K562 (cell line): ENCODE measurements at regions not wholly inside any gene's neighbourhood (a gene's known extent, or its start where the extent isn't known, plus 50 kb on each side); places are given as distances from the start of the nearest gene placed in this dataset.

Source experiments
- ARID3B ChIP-seq: fragments of 250-450 bp; sonication (Bioruptor Pico); IDR thresholded peaks from 2 replicates; pipeline ENCODE4 v1.4.0; 2020; ENCODE audit warnings: borderline replicate concordance
- CTCF ChIP-seq, 3 experiments: IDR thresholded peaks in 2 of 3; conservative IDR thresholded peaks in 1 of 3; 2 replicates each; pipeline ENCODE4 v1.5.1; 2011 to 2012; ENCODE audit warnings: low read length in 3 of 3, mild to moderate bottlenecking in 3 of 3, control low read depth in 2 of 3, improper control_type of control experiment in 1 of 3, inconsistent platforms in 1 of 3, low read depth in 1 of 3, mixed read lengths in 1 of 3, moderate library complexity in 1 of 3; ENCODE audit not compliant: insufficient read depth in 2 of 3
- GABPA ChIP-seq: fragments of 200-800 bp; sonication (Bioruptor generic); conservative IDR thresholded peaks from 2 replicates; pipeline ENCODE4 v1.6.1; 2016; ENCODE audit warnings: low read depth, missing genetic modification characterization, missing compliant biosample characterization
- GTF2F1 ChIP-seq: IDR thresholded peaks from 2 replicates; pipeline ENCODE4 v1.6.1; 2011; ENCODE audit warnings: low read depth, low read length, improper control_type of control experiment
- KLF1 ChIP-seq: fragments of 450-650 bp; IDR thresholded peaks from 2 replicates; pipeline ENCODE4 v1.6.1; 2016; ENCODE audit warnings: missing genetic modification characterization, missing compliant biosample characterization
- MAZ ChIP-seq, 2 experiments: fragments of 450-650 bp in 1 of 2; sonication (generic) in 1 of 2; formaldehyde crosslinking; IDR thresholded peaks in 1 of 2; conservative IDR thresholded peaks in 1 of 2; 2 replicates each; pipeline versions ENCODE4 v1.4.0 to v1.5.0; 2020; ENCODE audit warnings: mild to moderate bottlenecking in 1 of 2, missing genetic modification reagents in 1 of 2
- NCOR1 ChIP-seq: fragments of 450-650 bp; IDR thresholded peaks from 2 replicates; pipeline ENCODE4 v1.6.1; 2016; ENCODE audit warnings: mild to moderate bottlenecking, moderate library complexity
- NR0B1 ChIP-seq: fragments of 450-650 bp; IDR thresholded peaks from one replicate; pipeline ENCODE4 v1.6.1; 2018; ENCODE audit warnings: mild to moderate bottlenecking, moderate library complexity; ENCODE audit not compliant: partially characterized antibody
- PCBP1 ChIP-seq: fragments of 200-400 bp; formaldehyde crosslinking; IDR thresholded peaks from 2 replicates; pipeline ENCODE4 v1.6.1; 2018; ENCODE audit warnings: mild to moderate bottlenecking, low read depth, low read length; ENCODE audit not compliant: poor library complexity, severe bottlenecking
- RAD51 ChIP-seq: fragments of 450-650 bp; IDR thresholded peaks from 2 replicates; pipeline ENCODE4 v1.7.1; 2016; ENCODE audit warnings: low read depth, mild to moderate bottlenecking, borderline replicate concordance
- SIX5 ChIP-seq, 2 experiments: IDR thresholded peaks; 2 replicates each; pipeline ENCODE4 v1.6.1; 2011; ENCODE audit warnings: low read length in 2 of 2, borderline replicate concordance in 1 of 2, low read depth in 1 of 2, mild to moderate bottlenecking in 1 of 2, moderate library complexity in 1 of 2; ENCODE audit not compliant: insufficient read depth in 1 of 2
- TAF1 ChIP-seq: IDR thresholded peaks from 2 replicates; pipeline ENCODE4 v1.6.1; 2011; ENCODE audit warnings: mild to moderate bottlenecking, low read length, moderate library complexity; ENCODE audit not compliant: insufficient read depth, control insufficient read depth, severe bottlenecking; ENCODE audit errors: extremely low read depth

DNA sequence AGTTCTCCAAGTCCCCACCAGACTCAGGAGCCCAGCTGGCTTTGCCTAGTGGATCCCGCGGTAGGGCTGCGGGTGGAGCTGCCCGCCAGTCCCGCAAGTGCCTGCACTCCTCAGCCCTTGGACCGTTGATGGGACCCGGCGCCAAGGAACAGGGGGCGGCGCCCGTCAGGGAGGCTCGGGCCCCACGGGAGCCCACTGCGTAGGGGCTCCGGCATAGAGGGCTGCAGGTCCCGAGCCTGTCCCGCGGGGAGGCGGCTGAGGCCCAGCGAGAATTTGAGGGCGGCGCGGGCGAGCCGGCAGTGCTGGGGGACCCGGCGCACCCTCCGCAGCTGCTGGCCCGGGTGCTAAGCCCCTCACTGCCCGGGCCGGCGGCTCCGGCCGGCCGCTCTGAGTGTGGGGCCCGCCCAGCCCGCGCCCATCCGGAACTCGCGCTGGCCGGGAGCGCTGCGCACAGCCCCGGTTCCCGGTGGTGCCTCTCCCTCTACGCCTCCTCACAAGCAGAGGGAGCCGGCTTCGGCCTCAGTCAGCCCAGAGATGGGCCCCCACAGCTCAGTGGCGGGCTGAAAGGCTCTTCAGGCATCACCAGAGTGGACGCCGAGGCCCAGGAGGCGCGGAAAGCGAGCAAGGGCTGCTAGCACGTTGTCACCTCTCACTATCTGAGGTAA is 452.4 kb upstream of the LRFN5 start:
- TF ChIP-seq ARID3B (CRISPR knock-in tag) (no peak), SIX5 (IDR thresholded peaks at IDR 0.05; ENCODE audit: borderline replicate concordance in 1 of 2, insufficient read depth in 1 of 2, low read depth in 1 of 2, low read length in 2 of 2) (no peak), CTCF (IDR thresholded peaks at IDR 0.05 in 2 of 3, conservative IDR thresholded peaks at IDR 0.05 in 1 of 3; ENCODE audit: insufficient read depth in 2 of 3, low read depth in 1 of 3, low read length in 3 of 3) (no peak), PCBP1 (no peak), NCOR1 (no peak), NR0B1 (no peak), RAD51 (no peak), MAZ (CRISPR knock-in tag; conservative IDR thresholded peaks at IDR 0.05 in 1 of 2, IDR thresholded peaks at IDR 0.05 in 1 of 2) (no peak), GTF2F1 (no peak), GABPA (no peak), TAF1 (no peak), KLF1 (tag) (no peak)
